ENCODE measurements at regions not wholly inside any gene's neighbourhood (a gene's known extent, or its start where the extent isn't known, plus 50 kb on each side); places are given as distances from the start of the nearest gene placed in this dataset.

DNA sequence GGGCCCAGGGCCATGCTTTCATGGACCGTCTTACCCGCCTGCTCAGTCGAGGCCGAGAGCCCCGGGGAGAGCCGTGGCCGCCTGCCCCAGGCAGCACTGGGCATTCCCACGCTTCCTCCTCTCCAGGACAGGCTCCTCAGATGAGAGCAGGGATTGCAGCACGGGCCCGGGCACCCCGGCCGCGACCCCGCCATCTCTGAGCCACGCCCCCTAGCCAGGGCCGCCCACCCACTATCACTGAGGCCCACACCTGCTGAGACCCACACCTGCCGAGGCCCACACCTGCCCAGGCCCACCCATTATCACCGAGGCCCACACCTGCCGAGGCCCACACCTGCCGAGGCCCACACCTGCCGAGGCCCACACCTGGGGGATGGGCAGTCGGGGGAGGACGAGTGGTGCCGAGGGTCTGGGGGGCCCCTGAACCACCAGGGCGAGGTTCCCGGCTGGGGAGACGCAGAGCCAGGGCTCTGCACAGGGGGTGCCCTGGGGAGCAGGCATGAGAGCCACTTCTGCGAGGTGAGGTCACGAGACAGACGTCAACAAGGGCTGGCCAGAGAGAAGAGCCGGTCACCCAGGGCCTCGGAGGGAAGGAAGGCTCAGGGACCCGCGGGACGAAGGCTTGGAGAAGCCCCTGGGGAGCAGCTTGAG lies 235.6 kb downstream of the ERMARD start:
- Histone ChIP-seq H3K9me2 (replicated peaks; ENCODE audit: insufficient read depth, low read length) (no peaks in the 10 kb centered on the region), H2AFZ (ENCODE audit: low read depth, low read length, severe bottlenecking) (no peak overlapping the region), H3K9ac (ENCODE audit: low read length) (no peak overlapping the region), H3K4me3 (ENCODE audit: insufficient read depth, low read length, poor library complexity, severe bottlenecking) (no peak overlapping the region), H3K9me3 (ENCODE audit: insufficient read depth, low read length) (no peaks in the 10 kb centered on the region), H3F3A (ENCODE audit: insufficient read depth) (no peaks in the 10 kb centered on the region), H3K36me3 (ENCODE audit: low read length) (no peaks in the 10 kb centered on the region), H3K27me3 (ENCODE audit: low read length) (no peaks in the 10 kb centered on the region), H3K4me2 (ENCODE audit: low read depth, low read length, poor library complexity, severe bottlenecking) (no peak overlapping the region), H3K79me2 (ENCODE audit: insufficient read depth, low read length) (no peaks in the 10 kb centered on the region), H4K20me1 (ENCODE audit: low read depth, low read length) (no peaks in the 10 kb centered on the region), H3K27ac (ENCODE audit: low read depth, low read length) (no peak overlapping the region)
- TF ChIP-seq, protein P1, sequence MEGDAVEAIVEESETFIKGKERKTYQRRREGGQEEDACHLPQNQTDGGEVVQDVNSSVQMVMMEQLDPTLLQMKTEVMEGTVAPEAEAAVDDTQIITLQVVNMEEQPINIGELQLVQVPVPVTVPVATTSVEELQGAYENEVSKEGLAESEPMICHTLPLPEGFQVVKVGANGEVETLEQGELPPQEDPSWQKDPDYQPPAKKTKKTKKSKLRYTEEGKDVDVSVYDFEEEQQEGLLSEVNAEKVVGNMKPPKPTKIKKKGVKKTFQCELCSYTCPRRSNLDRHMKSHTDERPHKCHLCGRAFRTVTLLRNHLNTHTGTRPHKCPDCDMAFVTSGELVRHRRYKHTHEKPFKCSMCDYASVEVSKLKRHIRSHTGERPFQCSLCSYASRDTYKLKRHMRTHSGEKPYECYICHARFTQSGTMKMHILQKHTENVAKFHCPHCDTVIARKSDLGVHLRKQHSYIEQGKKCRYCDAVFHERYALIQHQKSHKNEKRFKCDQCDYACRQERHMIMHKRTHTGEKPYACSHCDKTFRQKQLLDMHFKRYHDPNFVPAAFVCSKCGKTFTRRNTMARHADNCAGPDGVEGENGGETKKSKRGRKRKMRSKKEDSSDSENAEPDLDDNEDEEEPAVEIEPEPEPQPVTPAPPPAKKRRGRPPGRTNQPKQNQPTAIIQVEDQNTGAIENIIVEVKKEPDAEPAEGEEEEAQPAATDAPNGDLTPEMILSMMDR (IDR thresholded peaks at IDR 0.05; ENCODE audit: insufficient read depth, low read length, poor library complexity, severe bottlenecking), result no peak
- no peak for TF ChIP-seq EZH2phosphoT487 (conservative IDR thresholded peaks at IDR 0.05; ENCODE audit: low read length)

DNA sequence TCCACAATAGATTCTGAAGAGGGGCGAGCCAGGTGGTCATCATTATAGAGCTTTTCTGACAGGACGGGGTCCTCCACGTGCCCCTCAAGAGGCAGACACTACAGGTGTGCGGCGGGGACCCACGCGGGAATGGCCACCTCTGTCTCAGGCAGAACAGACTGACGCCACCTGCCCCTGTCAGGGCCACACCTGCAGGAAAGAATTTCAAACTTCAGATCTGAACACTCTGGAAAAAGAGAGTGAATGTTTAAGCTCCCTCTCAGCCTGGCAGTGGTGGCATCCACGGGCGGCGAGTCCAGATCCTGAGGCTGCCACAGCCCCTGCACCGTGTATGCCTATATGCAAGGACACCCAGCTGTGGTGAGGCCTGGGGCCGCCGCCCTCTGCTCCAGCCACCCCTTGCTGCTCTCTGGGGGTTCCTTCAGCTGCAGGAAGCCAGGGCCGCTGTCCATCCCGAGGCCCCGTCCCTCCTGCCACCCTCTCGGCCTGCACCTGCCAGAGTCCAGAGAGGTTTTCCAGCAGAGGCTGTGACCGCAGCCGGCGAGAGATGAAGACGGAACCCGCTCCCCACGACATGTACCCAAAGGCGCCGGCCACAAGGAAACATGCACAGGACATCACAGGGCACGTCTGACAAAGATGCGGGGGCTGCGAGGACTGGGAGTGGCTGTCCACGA lies 234.9 kb downstream of the ERMARD start:
- no peaks in the 10 kb centered on the region for H3K27me3 ChIP-seq (ENCODE audit: low read length)

GRCh38 chr6:169985121-169986015 lies 233.9 kb downstream of the ERMARD start:
- H3K4me3 ChIP-seq (ENCODE audit: insufficient read depth, low read length, poor library complexity, severe bottlenecking), result no peak overlapping the region
- no peaks in the 10 kb centered on the region for H3K9me3 ChIP-seq (ENCODE audit: insufficient read depth, low read length)
- no peaks in the 10 kb centered on the region for H4K20me1 ChIP-seq (ENCODE audit: low read depth, low read length)
- no peak overlapping the region for H3K4me2 ChIP-seq (ENCODE audit: low read depth, low read length, poor library complexity, severe bottlenecking)
- H3F3A ChIP-seq (ENCODE audit: insufficient read depth), result no peaks in the 10 kb centered on the region
- no peaks in the 10 kb centered on the region for H3K27me3 ChIP-seq (ENCODE audit: low read length)
- no peaks in the 10 kb centered on the region for H3K36me3 ChIP-seq (ENCODE audit: low read length)
- H3K79me2 ChIP-seq (ENCODE audit: insufficient read depth, low read length), result no peaks in the 10 kb centered on the region
- no peak for TF ChIP-seq EZH2phosphoT487 (conservative IDR thresholded peaks at IDR 0.05; ENCODE audit: low read length)
- TF ChIP-seq, protein P1 (IDR thresholded peaks at IDR 0.05; ENCODE audit: insufficient read depth, low read length, poor library complexity, severe bottlenecking), result no peak
- no peak overlapping the region for H3K27ac ChIP-seq (ENCODE audit: low read depth, low read length)
- no peak overlapping the region for H3K9ac ChIP-seq (ENCODE audit: low read length)
- H3K9me2 ChIP-seq (replicated peaks; ENCODE audit: insufficient read depth, low read length), result no peaks in the 10 kb centered on the region
- H2AFZ ChIP-seq (ENCODE audit: low read depth, low read length, severe bottlenecking), result no peak overlapping the region

More for the DNA sequence above, 234.9 kb downstream of the ERMARD start:
- H3K9me3 ChIP-seq (ENCODE audit: insufficient read depth, low read length), result no peaks in the 10 kb centered on the region
- H3F3A ChIP-seq (ENCODE audit: insufficient read depth), result no peaks in the 10 kb centered on the region
- H3K9me2 ChIP-seq (replicated peaks; ENCODE audit: insufficient read depth, low read length), result no peaks in the 10 kb centered on the region
- H2AFZ ChIP-seq (ENCODE audit: low read depth, low read length, severe bottlenecking), result no peak overlapping the region
- no peaks in the 10 kb centered on the region for H4K20me1 ChIP-seq (ENCODE audit: low read depth, low read length)
- no peak overlapping the region for H3K27ac ChIP-seq (ENCODE audit: low read depth, low read length)
- TF ChIP-seq, protein P1 (IDR thresholded peaks at IDR 0.05; ENCODE audit: insufficient read depth, low read length, poor library complexity, severe bottlenecking), result no peak
- TF ChIP-seq EZH2phosphoT487 (conservative IDR thresholded peaks at IDR 0.05; ENCODE audit: low read length), result no peak
- H3K36me3 ChIP-seq (ENCODE audit: low read length), result no peaks in the 10 kb centered on the region
- no peak overlapping the region for H3K9ac ChIP-seq (ENCODE audit: low read length)
- no peaks in the 10 kb centered on the region for H3K79me2 ChIP-seq (ENCODE audit: insufficient read depth, low read length)
- H3K4me2 ChIP-seq (ENCODE audit: low read depth, low read length, poor library complexity, severe bottlenecking), result no peak overlapping the region
- no peak overlapping the region for H3K4me3 ChIP-seq (ENCODE audit: insufficient read depth, low read length, poor library complexity, severe bottlenecking)

Data from SU-DHL-6 (cell line).